Dedifferentiated amniotic fluid mesenchymal stem cell (primary cell): ENCODE measurements at regions not wholly inside any gene's neighbourhood (a gene's known extent, or its start where the extent isn't known, plus 50 kb on each side); places are given as distances from the start of the nearest gene placed in this dataset.
"Not testable (repeated sequence)": the region's sequence is repeated elsewhere in the genome, so short reads cannot be mapped to it uniquely, and the experiment has no call there.

Experiments
- DNase-seq: peaks from one replicate; pipeline ENCODE4 v3.0.0-alpha.2; 2016; ENCODE audit errors: extremely low spot score

- no peak for DNase-seq
Measured at GRCh38 chr17:33896263-33896662, 358.8 kb upstream of the CCL2 start.

- no peak for DNase-seq
Measured at GRCh38 chr17:33901085-33901484, 354.0 kb upstream of the CCL2 start.

GRCh38 chr17:33902901-33903449, 352.1 kb upstream of the CCL2 start:
- DNase-seq, result no peak

DNA sequence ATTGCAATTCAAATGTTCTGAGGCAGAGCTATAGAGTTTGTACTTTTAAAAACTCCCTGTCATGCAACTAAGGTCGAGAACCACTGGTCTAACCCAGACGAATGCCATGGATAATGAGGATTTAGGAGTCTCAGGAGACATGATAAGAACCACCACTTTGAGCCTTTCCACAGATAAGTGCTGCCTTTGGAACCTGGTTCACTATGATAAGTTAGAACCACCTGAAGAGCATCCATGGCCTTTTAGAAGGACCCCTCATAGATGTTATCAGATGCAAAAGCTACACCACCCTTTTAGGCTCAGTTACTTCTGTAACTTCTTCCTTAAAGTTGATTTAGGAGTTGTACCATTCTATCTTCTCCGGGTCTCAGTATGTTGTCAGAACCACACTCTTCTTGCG, 350.6 kb upstream of the CCL2 start:
- no peak for DNase-seq

- DNase-seq, result no peak
Measured at GRCh38 chr17:33905338-33905800, 349.7 kb upstream of the CCL2 start.

DNA sequence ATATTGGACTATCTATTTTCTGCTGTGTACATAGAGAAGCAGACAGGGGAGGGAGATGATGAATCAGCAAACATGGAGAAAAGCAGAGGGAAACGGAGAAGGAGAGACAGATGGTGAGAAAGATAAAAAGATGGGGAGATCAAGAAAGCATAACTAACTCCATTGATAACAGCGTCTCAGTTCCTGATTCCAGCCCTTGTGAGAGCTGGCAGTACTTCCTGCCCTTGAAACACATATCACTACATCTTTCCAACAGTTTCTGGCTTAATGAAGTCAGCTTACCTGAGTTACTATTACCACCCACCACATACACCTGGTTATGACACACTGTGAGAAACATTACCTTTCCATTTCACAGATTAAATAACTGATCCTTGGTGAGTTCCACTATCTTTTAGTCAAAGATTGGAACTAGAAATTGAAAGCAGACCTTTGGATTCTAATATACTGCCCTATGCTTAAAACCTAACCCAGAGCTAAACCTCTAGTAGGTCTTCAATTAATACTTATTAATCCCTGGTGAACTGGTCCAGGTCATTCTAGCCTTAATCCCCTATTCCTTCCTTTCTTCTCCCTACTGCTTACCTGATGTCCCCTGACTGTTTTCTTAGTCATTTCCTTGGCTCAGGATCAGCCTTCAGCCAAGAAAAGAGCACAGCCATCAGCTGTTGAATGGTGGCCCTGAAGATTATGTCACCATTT, 346.6 kb upstream of the CCL2 start:
- no peak for DNase-seq

- no peak for DNase-seq
Measured at GRCh38 chr17:33910200-33910857, 344.8 kb upstream of the CCL2 start.

- DNase-seq, result no peak
Measured at GRCh38 chr17:33914125-33914524, 341.0 kb upstream of the CCL2 start.

GRCh38 chr17:33922971-33923370, 332.1 kb upstream of the CCL2 start:
- no peak for DNase-seq

GRCh38 chr17:33924104-33924503, 331.0 kb upstream of the CCL2 start:
- DNase-seq, result no peak

- no peak for DNase-seq
Measured at GRCh38 chr17:33925649-33926048, 329.4 kb upstream of the CCL2 start.

DNA sequence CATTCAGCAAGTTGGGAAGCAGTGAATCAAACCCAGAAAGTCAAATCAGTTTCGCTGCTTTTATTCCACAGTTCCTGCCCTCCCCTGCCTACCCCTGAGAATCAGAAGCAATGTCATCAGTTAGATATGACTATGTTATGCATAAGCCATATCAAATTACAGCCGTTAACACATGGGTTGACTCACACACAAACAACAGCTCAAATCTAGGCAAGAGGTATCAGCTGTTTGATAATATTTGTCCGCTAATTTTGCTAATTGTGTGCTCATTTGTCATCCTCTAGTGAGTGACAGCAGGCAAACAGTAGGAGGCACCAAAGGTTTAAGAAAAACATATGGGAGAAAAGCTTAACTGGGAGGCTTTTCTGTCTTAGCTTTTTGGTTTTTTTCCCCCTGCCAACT, 327.4 kb upstream of the CCL2 start:
- DNase-seq, result no peak

DNA sequence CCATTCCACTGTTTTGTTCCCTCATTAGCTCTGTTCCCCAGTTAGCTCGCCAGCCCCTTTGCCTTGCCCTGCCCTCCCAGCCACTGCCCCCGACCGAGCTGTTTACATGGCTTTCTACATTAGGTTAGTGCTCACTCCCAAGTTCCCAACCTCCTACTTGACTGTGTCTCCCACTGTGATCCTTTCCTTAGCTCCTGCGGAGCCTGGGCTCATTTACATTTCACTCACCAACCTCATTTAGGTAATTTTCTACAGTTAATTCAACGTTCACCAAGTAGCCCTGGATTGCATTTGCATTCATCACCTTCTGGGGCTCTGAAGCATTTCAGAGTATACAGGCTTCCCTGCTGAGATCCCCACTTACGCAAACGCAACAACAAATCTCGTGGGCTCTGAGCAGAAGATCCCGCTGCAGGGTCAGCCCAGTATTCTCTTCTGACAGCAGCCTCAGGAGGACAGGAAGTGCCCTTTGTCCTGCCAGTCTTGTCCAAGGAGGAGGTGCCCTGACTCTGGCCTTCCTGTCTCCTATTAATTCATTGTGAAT, 325.8 kb upstream of the CCL2 start:
- DNase-seq, result no peak

- not testable (repeated sequence) for DNase-seq
Measured at GRCh38 chr17:33931148-33931814, 323.8 kb upstream of the CCL2 start.

GRCh38 chr17:33932996-33933395, 322.1 kb upstream of the CCL2 start:
- DNase-seq, result no peak

- DNase-seq, result no peak
Measured at GRCh38 chr17:33933576-33933975, 321.5 kb upstream of the CCL2 start.

DNA sequence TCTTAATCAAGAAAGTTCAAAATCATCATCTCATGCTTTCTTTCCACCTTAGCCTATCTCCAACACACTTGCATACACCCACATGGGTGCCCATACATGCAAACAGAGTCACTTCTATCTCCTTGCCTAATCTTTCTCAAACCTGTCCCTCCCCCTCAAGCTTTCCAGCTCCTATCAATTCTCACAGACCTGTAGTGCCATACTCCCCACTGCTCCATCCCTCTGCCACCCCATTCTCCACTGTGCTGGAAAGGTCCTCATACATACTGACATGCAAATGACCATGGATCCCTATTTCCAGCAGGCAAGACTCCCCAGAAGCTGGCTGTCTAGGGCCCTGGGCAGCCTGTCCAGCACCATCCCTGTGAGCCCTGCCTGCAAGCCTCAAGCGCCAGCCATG, 320.4 kb upstream of the CCL2 start:
- DNase-seq, result no peak

GRCh38 chr17:33935822-33936221, 319.3 kb upstream of the CCL2 start:
- DNase-seq, result no peak

- no peak for DNase-seq
Measured at GRCh38 chr17:33936764-33937163, 318.3 kb upstream of the CCL2 start.

DNA sequence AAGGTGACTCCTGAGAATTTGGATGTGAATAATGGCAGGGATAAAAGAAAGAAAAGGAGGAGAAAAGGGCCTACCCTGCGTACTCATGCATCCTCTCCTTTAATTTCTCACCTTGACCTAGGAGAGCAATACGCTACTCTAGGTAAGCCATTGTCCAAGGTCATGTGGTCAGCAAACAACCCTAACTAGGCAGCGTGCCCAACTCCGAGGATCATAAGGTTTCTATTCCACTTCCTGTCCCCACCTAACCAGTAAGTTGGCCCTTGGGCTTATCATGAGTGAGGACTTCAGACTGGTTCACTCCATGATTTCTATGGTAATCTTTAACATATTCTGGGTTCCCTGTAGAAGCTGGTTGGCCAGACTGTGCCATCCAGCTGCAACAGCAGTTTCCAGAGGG, 315.1 kb upstream of the CCL2 start:
- DNase-seq, result no peak

- DNase-seq, result no peak
Measured at GRCh38 chr17:33940769-33941370, 314.2 kb upstream of the CCL2 start.

DNA sequence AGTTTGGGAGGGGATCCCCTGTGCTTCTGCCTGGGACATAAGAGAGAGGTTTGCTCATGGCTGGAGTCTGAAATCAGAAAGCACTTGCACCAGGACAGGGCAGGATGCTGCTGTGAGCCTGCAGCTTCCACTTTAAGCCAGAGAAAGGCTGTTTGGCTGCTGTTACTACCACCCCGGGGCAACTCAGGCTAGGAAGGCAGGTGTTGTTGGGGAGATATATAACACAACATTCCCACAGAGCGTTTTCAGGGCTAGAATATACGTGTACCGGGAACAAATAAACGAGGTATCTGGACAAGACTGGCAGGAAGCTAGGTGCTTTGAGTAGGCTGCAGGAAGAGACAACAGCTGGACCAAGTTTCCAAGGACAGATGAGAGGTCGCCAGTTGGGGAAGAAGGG, 313.3 kb upstream of the CCL2 start:
- DNase-seq, result no peak
